ENCODE measurements at regions not wholly inside any gene's neighbourhood (a gene's known extent, or its start where the extent isn't known, plus 50 kb on each side); places are given as distances from the start of the nearest gene placed in this dataset.

DNA sequence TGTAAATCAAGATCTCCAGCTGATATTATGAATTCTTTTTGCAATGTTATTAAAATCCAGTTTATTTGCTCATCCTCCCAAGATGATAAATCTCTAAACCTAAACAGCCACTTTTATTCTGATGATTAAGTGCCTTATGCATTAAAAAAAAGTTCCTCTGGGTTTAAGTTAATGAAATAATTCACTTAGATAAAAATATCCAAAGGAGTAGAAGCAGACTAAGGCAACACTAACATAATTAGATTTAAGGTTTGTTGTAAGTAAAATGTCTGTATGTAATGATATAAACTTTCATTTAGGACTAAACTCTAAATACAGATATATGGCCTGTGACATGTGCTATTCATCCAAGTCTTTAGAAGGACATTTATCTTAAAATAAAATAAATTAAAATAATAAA lies 457.2 kb downstream of the TENT5A start:
- TF ChIP-seq POLR2A (IDR thresholded peaks at IDR 0.05), result no peak
- TF ChIP-seq, protein P1, sequence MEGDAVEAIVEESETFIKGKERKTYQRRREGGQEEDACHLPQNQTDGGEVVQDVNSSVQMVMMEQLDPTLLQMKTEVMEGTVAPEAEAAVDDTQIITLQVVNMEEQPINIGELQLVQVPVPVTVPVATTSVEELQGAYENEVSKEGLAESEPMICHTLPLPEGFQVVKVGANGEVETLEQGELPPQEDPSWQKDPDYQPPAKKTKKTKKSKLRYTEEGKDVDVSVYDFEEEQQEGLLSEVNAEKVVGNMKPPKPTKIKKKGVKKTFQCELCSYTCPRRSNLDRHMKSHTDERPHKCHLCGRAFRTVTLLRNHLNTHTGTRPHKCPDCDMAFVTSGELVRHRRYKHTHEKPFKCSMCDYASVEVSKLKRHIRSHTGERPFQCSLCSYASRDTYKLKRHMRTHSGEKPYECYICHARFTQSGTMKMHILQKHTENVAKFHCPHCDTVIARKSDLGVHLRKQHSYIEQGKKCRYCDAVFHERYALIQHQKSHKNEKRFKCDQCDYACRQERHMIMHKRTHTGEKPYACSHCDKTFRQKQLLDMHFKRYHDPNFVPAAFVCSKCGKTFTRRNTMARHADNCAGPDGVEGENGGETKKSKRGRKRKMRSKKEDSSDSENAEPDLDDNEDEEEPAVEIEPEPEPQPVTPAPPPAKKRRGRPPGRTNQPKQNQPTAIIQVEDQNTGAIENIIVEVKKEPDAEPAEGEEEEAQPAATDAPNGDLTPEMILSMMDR (IDR thresholded peaks at IDR 0.05), result no peak
- TF ChIP-seq POLR2AphosphoS5 (IDR thresholded peaks at IDR 0.05), result no peak
